GM12865 (cell line): ENCODE measurements at regions not wholly inside any gene's neighbourhood (a gene's known extent, or its start where the extent isn't known, plus 50 kb on each side); places are given as distances from the start of the nearest gene placed in this dataset.

Experiments
- DNase-seq: peaks from one replicate; pipeline ENCODE4 v3.0.0; 2010; ENCODE audit warnings: low read depth
- H3K4me3 ChIP-seq: 2 replicates; pipeline ENCODE4 v1.5.1; 2011; ENCODE audit warnings: mild to moderate bottlenecking, low read depth, low read length, control low read depth
- TF ChIP-seq, protein P1 (sequence below): IDR thresholded peaks from 2 replicates; pipeline ENCODE4 v1.5.1; 2011; ENCODE audit warnings: low read length, control low read depth, low read depth, inconsistent platforms; ENCODE audit not compliant: insufficient read depth; ENCODE audit errors: missing control alignments

- no peak for DNase-seq
- no peak overlapping the region for H3K4me3 ChIP-seq
- TF ChIP-seq, protein P1, sequence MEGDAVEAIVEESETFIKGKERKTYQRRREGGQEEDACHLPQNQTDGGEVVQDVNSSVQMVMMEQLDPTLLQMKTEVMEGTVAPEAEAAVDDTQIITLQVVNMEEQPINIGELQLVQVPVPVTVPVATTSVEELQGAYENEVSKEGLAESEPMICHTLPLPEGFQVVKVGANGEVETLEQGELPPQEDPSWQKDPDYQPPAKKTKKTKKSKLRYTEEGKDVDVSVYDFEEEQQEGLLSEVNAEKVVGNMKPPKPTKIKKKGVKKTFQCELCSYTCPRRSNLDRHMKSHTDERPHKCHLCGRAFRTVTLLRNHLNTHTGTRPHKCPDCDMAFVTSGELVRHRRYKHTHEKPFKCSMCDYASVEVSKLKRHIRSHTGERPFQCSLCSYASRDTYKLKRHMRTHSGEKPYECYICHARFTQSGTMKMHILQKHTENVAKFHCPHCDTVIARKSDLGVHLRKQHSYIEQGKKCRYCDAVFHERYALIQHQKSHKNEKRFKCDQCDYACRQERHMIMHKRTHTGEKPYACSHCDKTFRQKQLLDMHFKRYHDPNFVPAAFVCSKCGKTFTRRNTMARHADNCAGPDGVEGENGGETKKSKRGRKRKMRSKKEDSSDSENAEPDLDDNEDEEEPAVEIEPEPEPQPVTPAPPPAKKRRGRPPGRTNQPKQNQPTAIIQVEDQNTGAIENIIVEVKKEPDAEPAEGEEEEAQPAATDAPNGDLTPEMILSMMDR, result no peak
These were observed 382.8 kb downstream of the CDH26 start for GRCh38 chr20:60341062-60341461.

- DNase-seq, result no peak
- no peak overlapping the region for H3K4me3 ChIP-seq
- TF ChIP-seq, protein P1, result no peak
These were observed 386.9 kb downstream of the CDH26 start for GRCh38 chr20:60345106-60345505.

DNA sequence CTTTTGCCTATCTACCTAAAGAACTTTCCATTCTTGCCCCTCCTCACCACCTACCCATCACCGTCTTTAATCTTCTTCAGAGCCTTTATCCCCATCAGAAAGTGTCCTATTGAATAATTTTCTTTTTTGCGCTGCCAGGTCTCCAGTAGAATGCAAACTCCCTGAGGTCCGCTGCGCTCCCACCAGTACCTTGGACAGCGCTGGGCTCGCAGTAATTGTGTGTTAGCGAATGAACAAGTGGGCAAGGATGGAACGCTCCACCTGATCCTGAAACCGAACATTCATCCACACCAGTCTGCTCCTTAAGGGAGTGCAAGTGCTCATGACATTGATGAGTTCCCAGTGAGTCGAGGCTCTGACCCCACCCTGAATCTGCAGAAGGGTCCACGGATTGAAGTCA, 391.2 kb downstream of the CDH26 start:
- H3K4me3 ChIP-seq, result no peak overlapping the region
- DNase-seq, result no peak
- TF ChIP-seq, protein P1, result no peak

GRCh38 chr20:60352017-60352416, 393.8 kb downstream of the CDH26 start:
- no peak overlapping the region for H3K4me3 ChIP-seq
- no peak for DNase-seq
- TF ChIP-seq, protein P1, result no peak

GRCh38 chr20:60352596-60352995, 394.4 kb downstream of the CDH26 start:
- TF ChIP-seq, protein P1, result no peak
- no peak for DNase-seq
- H3K4me3 ChIP-seq, result no peak overlapping the region

DNA sequence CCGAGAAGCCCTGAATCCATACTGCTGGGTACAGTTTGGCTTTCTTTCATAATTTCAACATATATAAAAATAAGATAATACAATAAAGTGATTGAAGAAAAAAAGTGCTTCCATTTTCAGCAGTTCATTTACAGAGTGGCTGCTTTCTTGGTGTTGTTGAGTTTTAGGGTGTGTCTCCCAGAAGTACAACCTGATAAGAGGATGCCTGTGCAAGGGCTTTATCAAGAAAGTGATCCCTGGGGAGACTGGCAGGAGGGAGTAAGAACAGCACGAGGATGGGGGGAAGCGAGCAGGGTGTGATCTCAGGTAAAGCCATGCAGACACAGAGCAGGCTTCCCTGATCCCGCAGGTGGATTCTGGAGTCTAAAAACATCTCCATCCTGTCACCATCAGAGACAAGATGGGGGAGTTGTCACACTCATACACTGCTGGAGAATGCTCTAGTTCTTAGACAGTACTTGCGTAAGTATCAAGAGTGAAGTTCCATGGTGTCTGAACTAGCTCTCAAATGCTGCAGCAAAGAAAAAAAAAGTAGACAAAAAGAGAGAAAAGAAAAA, 395.9 kb downstream of the CDH26 start:
- TF ChIP-seq, protein P1, result no peak
- no peak for DNase-seq
- no peak overlapping the region for H3K4me3 ChIP-seq

GRCh38 chr20:60358101-60358500, 399.9 kb downstream of the CDH26 start:
- DNase-seq, result no peak
- TF ChIP-seq, protein P1, result no peak

More at GRCh38 chr20:60358101-60358500, 399.9 kb downstream of the CDH26 start:
- H3K4me3 ChIP-seq, result no peak overlapping the region
